Neural progenitor cell (in vitro differentiated cells): ENCODE measurements at regions not wholly inside any gene's neighbourhood (a gene's known extent, or its start where the extent isn't known, plus 50 kb on each side); places are given as distances from the start of the nearest gene placed in this dataset.

ENCODE experiments used
- DNase-seq: peaks from one replicate; pipeline ENCODE4 v3.0.0-alpha.2; 2016; ENCODE audit warnings: low spot score
- H2AFZ ChIP-seq: fragments of 200-600 bp; sonication (generic); replicated peaks from 2 replicates; pipeline ENCODE4 v1.6.1; 2016; ENCODE audit warnings: antibody characterized with exemption
- H3F3A ChIP-seq: fragments of 200-600 bp; sonication (generic); 2 replicates; pipeline ENCODE4 v1.6.1; 2016; ENCODE audit warnings: antibody characterized with exemption, low read depth
- H3K27ac ChIP-seq: fragments of 200-600 bp; sonication (generic); 2 replicates; pipeline ENCODE4 v1.5.1; 2016; ENCODE audit warnings: mild to moderate bottlenecking
- H3K27me3 ChIP-seq: fragments of 200-600 bp; sonication (generic); 2 replicates; pipeline ENCODE4 v1.6.1; 2016; ENCODE audit warnings: mild to moderate bottlenecking, moderate library complexity
- H3K36me3 ChIP-seq: fragments of 200-600 bp; sonication (generic); 2 replicates; pipeline ENCODE4 v1.5.1; 2016
- H3K4me1 ChIP-seq: fragments of 200-600 bp; sonication (generic); 2 replicates; pipeline ENCODE4 v1.6.1; 2016; ENCODE audit warnings: mixed run types
- H3K4me2 ChIP-seq: fragments of 200-600 bp; sonication (generic); 2 replicates; pipeline ENCODE4 v1.6.1; 2016
- H3K4me3 ChIP-seq: fragments of 200-600 bp; sonication (generic); 2 replicates; pipeline ENCODE4 v1.5.1; 2016
- H3K79me2 ChIP-seq: fragments of 200-600 bp; sonication (generic); 2 replicates; pipeline ENCODE4 v1.6.1; 2016; ENCODE audit warnings: low read depth
- H3K9ac ChIP-seq: fragments of 200-600 bp; sonication (generic); 2 replicates; pipeline ENCODE4 v1.6.1; 2016
- H3K9me3 ChIP-seq: fragments of 200-600 bp; sonication (generic); 2 replicates; pipeline ENCODE4 v1.5.1; 2016; ENCODE audit warnings: low read depth
- H4K20me1 ChIP-seq: fragments of 200-600 bp; sonication (generic); 2 replicates; pipeline ENCODE4 v1.6.1; 2016; ENCODE audit warnings: low read depth
- H3K27ac Mint-ChIP-seq: 3 replicates; pipeline ENCODE4 v1.8.0; 2021; ENCODE audit warnings: mixed read lengths
- H3K27me3 Mint-ChIP-seq: 2 replicates; pipeline ENCODE4 v1.8.0; 2022; ENCODE audit warnings: low read depth, mild to moderate bottlenecking, inconsistent platforms, moderate library complexity, mixed read lengths; ENCODE audit not compliant: insufficient read depth
- H3K36me3 Mint-ChIP-seq: 3 replicates; pipeline ENCODE4 v1.8.0; 2021; ENCODE audit warnings: mixed read lengths
- H3K4me1 Mint-ChIP-seq: 3 replicates; pipeline ENCODE4 v1.8.0; 2021; ENCODE audit warnings: mixed read lengths
- H3K4me3 Mint-ChIP-seq: 3 replicates; pipeline ENCODE4 v1.8.0; 2021; ENCODE audit warnings: mild to moderate bottlenecking, moderate library complexity, mixed read lengths
- H3K9me3 Mint-ChIP-seq: 3 replicates; pipeline ENCODE4 v1.8.0; 2020; ENCODE audit warnings: mixed read lengths
- CTCF ChIP-seq: fragments of 200-600 bp; sonication (generic); IDR thresholded peaks from 2 replicates; pipeline ENCODE4 v1.5.1; 2017; ENCODE audit warnings: antibody characterized with exemption, mild to moderate bottlenecking
- EZH2 ChIP-seq: fragments of 200-600 bp; sonication (generic); IDR thresholded peaks from 2 replicates; pipeline ENCODE4 v1.6.1; 2017; ENCODE audit warnings: antibody characterized with exemption, mild to moderate bottlenecking, moderate library complexity
- EZH2phosphoT487 ChIP-seq: fragments of 200-600 bp; sonication (generic); IDR thresholded peaks from 2 replicates; pipeline ENCODE4 v1.6.1; 2017; ENCODE audit warnings: antibody characterized with exemption

DNA sequence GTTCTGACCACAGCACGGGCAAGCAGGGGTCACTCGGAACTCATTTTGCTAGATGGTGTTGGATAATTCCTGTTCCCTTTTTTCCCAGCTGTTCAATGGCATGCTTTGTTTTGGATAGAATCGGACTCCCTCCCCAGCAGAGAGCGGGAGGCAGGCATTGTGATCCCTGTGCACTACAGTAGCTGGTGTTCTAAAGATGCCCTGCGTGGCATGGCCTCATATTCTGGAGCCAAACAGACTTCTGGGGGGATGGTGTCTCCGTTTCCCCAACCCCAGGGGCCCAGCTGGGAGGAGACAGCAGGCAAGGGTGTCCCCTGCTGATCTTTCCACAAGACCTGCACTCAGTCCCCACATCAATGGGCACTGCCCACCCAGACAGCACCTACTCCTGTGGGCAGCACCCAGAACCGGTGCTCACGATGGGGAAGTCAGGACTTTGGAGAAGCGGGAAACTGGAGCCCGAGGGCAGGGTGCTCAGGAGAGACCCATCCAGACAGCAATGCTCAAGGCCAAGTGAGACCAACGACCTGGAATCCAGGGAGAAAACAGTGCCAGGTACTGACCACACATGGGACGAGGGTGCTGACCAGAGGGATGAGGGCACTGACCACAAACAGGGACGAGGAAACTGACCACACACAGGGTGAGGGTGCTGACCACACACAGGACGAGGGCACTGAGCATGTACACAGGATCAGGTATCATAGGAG is 934.9 kb downstream of the BRD1 start:
- no peak overlapping the region for H3K27ac ChIP-seq
- Mint-ChIP-seq H3K4me1 (peaks cover 4% of the 10 kb centered on the region), H3K4me3 (no peak overlapping the region), H3K27me3 (no peaks in the 10 kb centered on the region), H3K9me3 (no peaks in the 10 kb centered on the region), H3K36me3 (no peaks in the 10 kb centered on the region), H3K27ac (no peak overlapping the region)
- no peaks in the 10 kb centered on the region for H3K27me3 ChIP-seq
- H3K9ac ChIP-seq, result no peak overlapping the region
- H4K20me1 ChIP-seq, result no peaks in the 10 kb centered on the region
- H3K36me3 ChIP-seq, result no peaks in the 10 kb centered on the region
- no peak for TF ChIP-seq EZH2
- TF ChIP-seq EZH2phosphoT487, result no peak
- TF ChIP-seq CTCF, result no peak
- H3F3A ChIP-seq, result no peaks in the 10 kb centered on the region
- no peaks in the 10 kb centered on the region for H3K9me3 ChIP-seq
- no peaks in the 10 kb centered on the region for H3K4me1 ChIP-seq
- no peak overlapping the region for H2AFZ ChIP-seq
- no peak overlapping the region for H3K4me3 ChIP-seq
- no peak for DNase-seq
- no peaks in the 10 kb centered on the region for H3K79me2 ChIP-seq
- H3K4me2 ChIP-seq, result no peak overlapping the region

GRCh38 chr22:48891688-48892577 is 935.7 kb downstream of the BRD1 start:
- Histone ChIP-seq H4K20me1 (no peaks in the 10 kb centered on the region), H3K9me3 (no peaks in the 10 kb centered on the region), H3K79me2 (no peaks in the 10 kb centered on the region), H3K4me2 (no peak overlapping the region), H3K27me3 (no peaks in the 10 kb centered on the region), H3K27ac (no peak overlapping the region), H3K4me1 (no peaks in the 10 kb centered on the region), H3F3A (no peaks in the 10 kb centered on the region), H2AFZ (no peak overlapping the region), H3K4me3 (no peak overlapping the region), H3K9ac (no peak overlapping the region), H3K36me3 (no peaks in the 10 kb centered on the region)
- Mint-ChIP-seq H3K4me3 (no peak overlapping the region), H3K36me3 (no peaks in the 10 kb centered on the region), H3K4me1 (peaks cover 4% of the 10 kb centered on the region), H3K27ac (no peak overlapping the region), H3K9me3 (no peaks in the 10 kb centered on the region), H3K27me3 (no peaks in the 10 kb centered on the region)
- TF ChIP-seq CTCF, result no peak
- no peak for DNase-seq

DNA sequence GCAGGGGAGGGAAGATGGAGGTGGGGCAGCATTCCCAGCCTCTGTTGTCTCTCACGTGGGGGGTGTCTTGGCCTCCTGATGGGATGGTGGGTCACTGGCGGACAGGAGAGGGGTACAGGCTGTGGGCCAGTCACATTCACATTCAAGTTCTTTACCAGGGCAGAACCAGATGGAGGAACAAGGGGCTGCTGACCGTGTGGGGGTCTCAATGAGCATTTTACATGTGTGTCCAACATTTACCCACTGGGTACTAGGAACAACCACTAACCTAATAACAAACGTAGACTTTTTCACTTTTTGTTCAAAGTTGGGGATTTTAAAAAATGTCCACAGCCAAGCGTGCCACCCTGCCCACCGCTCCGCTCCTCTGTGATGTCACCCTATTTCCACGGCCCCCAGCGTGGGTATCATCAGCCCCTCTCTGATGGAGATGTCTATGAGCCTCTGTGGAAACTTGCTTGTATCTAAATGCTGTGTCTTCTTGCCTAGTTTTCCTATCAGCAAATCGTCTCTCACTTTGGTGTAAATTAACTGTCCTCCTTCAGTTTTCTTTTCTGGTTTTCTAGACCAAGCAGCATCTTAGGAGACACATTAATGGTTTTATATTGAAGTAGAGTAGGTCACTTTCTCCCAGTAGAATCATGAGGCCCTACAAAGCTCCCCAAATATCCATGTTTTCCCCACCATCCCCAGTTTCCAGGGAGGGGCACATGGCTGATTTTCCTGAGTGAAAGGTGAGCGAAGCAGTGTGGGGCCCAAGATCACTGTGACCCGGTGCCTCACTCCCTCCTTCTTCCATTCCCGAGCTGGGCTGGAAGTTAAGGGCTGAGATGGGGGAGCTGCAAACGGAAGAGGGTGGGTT is 936.7 kb downstream of the BRD1 start:
- no peak overlapping the region for H2AFZ ChIP-seq
- H4K20me1 ChIP-seq, result no peaks in the 10 kb centered on the region
- no peak overlapping the region for H3K9ac ChIP-seq
- H3K4me1 ChIP-seq, result no peaks in the 10 kb centered on the region
- Mint-ChIP-seq H3K36me3 (no peaks in the 10 kb centered on the region), H3K9me3 (no peaks in the 10 kb centered on the region), H3K27ac (no peak overlapping the region), H3K4me1 (peaks cover 4% of the 10 kb centered on the region), H3K4me3 (no peak overlapping the region), H3K27me3 (no peaks in the 10 kb centered on the region)
- H3K4me2 ChIP-seq, result no peak overlapping the region
- no peak for DNase-seq
- TF ChIP-seq CTCF, result no peak
- no peak for TF ChIP-seq EZH2
- no peak for TF ChIP-seq EZH2phosphoT487
- no peak overlapping the region for H3K27ac ChIP-seq
- H3K79me2 ChIP-seq, result no peaks in the 10 kb centered on the region
- H3K36me3 ChIP-seq, result no peaks in the 10 kb centered on the region
- no peaks in the 10 kb centered on the region for H3F3A ChIP-seq
- H3K27me3 ChIP-seq, result no peaks in the 10 kb centered on the region
- no peak overlapping the region for H3K4me3 ChIP-seq
- no peaks in the 10 kb centered on the region for H3K9me3 ChIP-seq
